Endothelial cell of umbilical vein (primary cell): ENCODE measurements at regions not wholly inside any gene's neighbourhood (a gene's known extent, or its start where the extent isn't known, plus 50 kb on each side); places are given as distances from the start of the nearest gene placed in this dataset.

Source experiments
- BruUV-seq: library from RNA; stranded (reverse); fragments of 400-500 nt; replicated peaks from 2 replicates; lab custom pipeline; 2021; lab: Mats Ljungman, UMichigan
- CTCF ChIA-PET: fragments of 300-600, 350-600 bp; sonication (Branson Sonifier 250); formaldehyde crosslinking; loops from one replicate; lab custom pipeline; 2021; ENCODE audit warnings: antibody characterized with exemption, inconsistent platforms; lab: Charles Lee
- POLR2A ChIA-PET: fragments of 300-600, 350-600 bp; sonication (Branson Sonifier 250); formaldehyde crosslinking; loops from one replicate; lab custom pipeline; 2021; ENCODE audit warnings: antibody characterized with exemption, inconsistent platforms; lab: Charles Lee
- DNase-seq: peaks from one replicate; pipeline ENCODE4 v3.0.0-alpha.2; 2011; ENCODE audit warnings: low read depth, low spot score
- FAIRE-seq: peaks from 2 replicates; lab custom pipeline; 2011; peaks lifted over from hg19 to GRCh38; lab: Jason Lieb, UNC
- H2AFZ ChIP-seq: 2 replicates; pipeline ENCODE4 v1.6.0; 2012; ENCODE audit warnings: low read depth, low read length, control low read depth, inconsistent platforms
- H3K27ac ChIP-seq: 2 replicates; pipeline ENCODE4 v1.5.1; 2011; ENCODE audit warnings: low read depth, mild to moderate bottlenecking, control low read depth, low read length, moderate library complexity; ENCODE audit not compliant: insufficient read depth
- H3K27me3 ChIP-seq, 2 experiments: 2 replicates each; pipeline versions ENCODE4 v1.6.0 to v1.6.1; 2011; ENCODE audit warnings: low read length in 2 of 2, mixed read lengths in 1 of 2; ENCODE audit not compliant: control insufficient read depth in 2 of 2, insufficient read depth in 2 of 2
- H3K36me3 ChIP-seq, 2 experiments: 2 replicates in 1 of 2; 3 replicates in 1 of 2; pipeline ENCODE4 v1.5.1; 2011; ENCODE audit warnings: low read length in 2 of 2, mild to moderate bottlenecking in 1 of 2, moderate library complexity in 1 of 2; ENCODE audit not compliant: control insufficient read depth in 2 of 2, insufficient read depth in 2 of 2; ENCODE audit errors: extremely low read depth in 1 of 2
- H3K4me1 ChIP-seq: 3 replicates; pipeline ENCODE4 v1.5.1; 2011; ENCODE audit warnings: mild to moderate bottlenecking, low read length; ENCODE audit not compliant: control insufficient read depth, insufficient read depth; ENCODE audit errors: extremely low read depth
- H3K4me2 ChIP-seq: 2 replicates; pipeline ENCODE4 v1.6.1; 2011; ENCODE audit warnings: low read length, control low read depth, mixed read lengths; ENCODE audit not compliant: insufficient read depth
- H3K4me3 ChIP-seq, 3 experiments: fragments of 200-600 bp in 1 of 3; sonication (generic), shearing (Covaris generic) in 1 of 3; replicated peaks in 1 of 3; 2 replicates each; pipeline ENCODE4 v1.5.1; 2011 to 2016; ENCODE audit warnings: control low read depth in 3 of 3, low read length in 3 of 3, mild to moderate bottlenecking in 2 of 3, inconsistent platforms in 1 of 3, low read depth in 1 of 3, moderate library complexity in 1 of 3; ENCODE audit not compliant: insufficient read depth in 1 of 3
- H3K79me2 ChIP-seq: 2 replicates; pipeline ENCODE4 v1.6.0; 2012; ENCODE audit warnings: low read length, inconsistent platforms; ENCODE audit not compliant: control insufficient read depth, insufficient read depth
- H3K9ac ChIP-seq: replicated peaks from 2 replicates; pipeline ENCODE3; 2011; ENCODE audit warnings: low read length, control low read depth; ENCODE audit not compliant: insufficient read depth; ENCODE audit errors: extremely low read depth
- H3K9me1 ChIP-seq: replicated peaks from 3 replicates; pipeline ENCODE4 v1.6.0; 2011; ENCODE audit warnings: mild to moderate bottlenecking, low read length; ENCODE audit not compliant: control insufficient read depth, insufficient read depth; ENCODE audit errors: extremely low read depth
- H3K9me3 ChIP-seq: replicated peaks from 2 replicates; pipeline ENCODE4 v1.5.1; 2012; ENCODE audit warnings: low read length, inconsistent platforms; ENCODE audit not compliant: control insufficient read depth, insufficient read depth
- H4K20me1 ChIP-seq: replicated peaks from 2 replicates; pipeline ENCODE3; 2011; ENCODE audit warnings: mild to moderate bottlenecking, low read length; ENCODE audit not compliant: control insufficient read depth, insufficient read depth; ENCODE audit errors: extremely low read depth
- EZH2 ChIP-seq: IDR thresholded peaks from 2 replicates; pipeline ENCODE4 v1.6.1; 2012; ENCODE audit warnings: borderline replicate concordance, low read depth, mild to moderate bottlenecking, moderate library complexity, low read length, inconsistent platforms; ENCODE audit not compliant: severe bottlenecking
- FOS ChIP-seq: IDR thresholded peaks from 2 replicates; pipeline ENCODE4 v1.6.1; 2011; ENCODE audit warnings: mild to moderate bottlenecking, low read length, moderate library complexity, borderline replicate concordance; ENCODE audit not compliant: insufficient read depth
- GATA2 ChIP-seq: IDR thresholded peaks from 2 replicates; pipeline ENCODE4 v1.7.0; 2011; ENCODE audit warnings: low read depth, mild to moderate bottlenecking, moderate library complexity, mixed read lengths, low read length; ENCODE audit not compliant: insufficient read length, insufficient read depth
- JUN ChIP-seq: IDR thresholded peaks from 2 replicates; pipeline ENCODE4 v1.6.1; 2011; ENCODE audit warnings: borderline replicate concordance, low read depth; ENCODE audit not compliant: insufficient read length, insufficient read depth
- MYC ChIP-seq: IDR thresholded peaks from one replicate; pipeline ENCODE4 v1.6.1; 2011; ENCODE audit warnings: mild to moderate bottlenecking, low read depth, low read length
- POLR2A ChIP-seq: IDR thresholded peaks from 2 replicates; pipeline ENCODE4 v1.6.1; 2012; ENCODE audit warnings: low read depth, mild to moderate bottlenecking, control low read depth, low read length
- POLR2AphosphoS5 ChIP-seq: IDR thresholded peaks from 2 replicates; pipeline ENCODE4 v1.6.1; 2012; ENCODE audit warnings: low read depth, mild to moderate bottlenecking, control low read depth, low read length, moderate library complexity; ENCODE audit not compliant: insufficient read depth
- dilution Hi-C: fragments of 300-500 bp; cut with MboI; formaldehyde crosslinking; loops from one replicate; pipeline ENCODE4 v1.15.0; 2019; ENCODE audit warnings: low sequenced_read_pairs; ENCODE audit not compliant: extremely low pct_ligation_motif_present
- intact Hi-C: fragments of 100-400 bp; cut with micrococcal nuclease; formaldehyde crosslinking; loops from one replicate; pipeline ENCODE4 v1.10.0; 2022
- TF ChIP-seq, protein P1 (sequence below): IDR thresholded peaks from 2 replicates; pipeline ENCODE4 v1.6.1; 2011; ENCODE audit not compliant: insufficient read depth, insufficient read length
- TF ChIP-seq, protein P2 (sequence below), 2 donors: IDR thresholded peaks; 1 replicate in 1 of 2; 2 replicates in 1 of 2; pipeline ENCODE4 v1.5.1; 2011; ENCODE audit warnings: low read length in 2 of 2, mild to moderate bottlenecking in 2 of 2, moderate library complexity in 2 of 2, control low read depth in 1 of 2, inconsistent platforms in 1 of 2, low read depth in 1 of 2; ENCODE audit not compliant: insufficient read depth in 1 of 2; ENCODE audit errors: extremely low read depth in 1 of 2

DNA sequence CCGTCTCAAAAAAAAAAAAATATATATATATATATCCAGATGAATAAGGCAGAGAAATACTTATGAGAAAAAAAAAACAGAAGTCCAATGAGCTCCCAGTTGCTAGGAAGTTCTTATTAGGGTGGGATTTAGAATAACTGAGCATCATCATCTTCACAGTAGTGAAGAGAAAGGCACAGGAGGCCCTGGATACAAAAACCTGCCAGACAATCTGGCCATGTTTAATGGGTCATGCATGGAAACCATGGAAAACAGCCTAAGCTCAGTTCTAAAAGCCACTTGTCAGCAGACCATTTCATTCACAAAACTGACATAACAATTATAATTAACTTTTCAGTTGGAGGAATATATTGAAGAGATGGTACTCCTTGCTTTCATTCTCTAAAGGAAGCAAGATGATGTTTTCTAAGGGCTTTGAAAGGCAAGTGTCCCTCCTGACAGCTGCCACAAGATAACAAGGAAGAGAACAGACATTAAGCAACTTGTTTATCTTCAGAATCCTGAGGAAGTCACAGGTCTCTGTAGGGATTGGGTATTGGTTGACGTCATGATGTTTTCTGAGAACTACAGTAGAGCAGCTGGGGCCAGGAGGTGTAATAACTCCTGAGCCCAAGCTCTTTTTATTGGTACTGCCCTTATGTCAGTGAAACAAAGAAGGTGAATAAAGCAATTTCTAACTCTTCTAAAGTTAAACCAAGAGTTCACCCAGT, 463.1 kb downstream of the DMAC1 start:
- CTCF ChIA-PET, result no interaction called here
- dilution Hi-C loops (no loop called here), intact Hi-C loops (no loop called here)
- no peaks in the 10 kb centered on the region for H3K9me1 ChIP-seq
- no peaks in the 10 kb centered on the region for H3K4me1 ChIP-seq
- FAIRE-seq (no peak), DNase-seq (no peak)
- POLR2A ChIA-PET, result no interaction called here
- no peaks in the 10 kb centered on the region for H3K27me3 ChIP-seq
- no peaks in the 10 kb centered on the region for H3K9me3 ChIP-seq
- no peak overlapping the region for H3K4me2 ChIP-seq
- no peak overlapping the region for H3K9ac ChIP-seq
- TF ChIP-seq JUN (no peak), GATA2 (no peak), EZH2 (no peak), FOS (no peak), POLR2AphosphoS5 (no peak), POLR2A (no peak), MYC (no peak)
- TF ChIP-seq, protein P1, sequence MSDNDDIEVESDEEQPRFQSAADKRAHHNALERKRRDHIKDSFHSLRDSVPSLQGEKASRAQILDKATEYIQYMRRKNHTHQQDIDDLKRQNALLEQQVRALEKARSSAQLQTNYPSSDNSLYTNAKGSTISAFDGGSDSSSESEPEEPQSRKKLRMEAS, result no peak
- no peaks in the 10 kb centered on the region for H4K20me1 ChIP-seq
- no peak overlapping the region for H2AFZ ChIP-seq
- BruUV-seq, result no TSS peak
- no peaks in the 10 kb centered on the region for H3K79me2 ChIP-seq
- H3K36me3 ChIP-seq, result no peaks in the 10 kb centered on the region
- H3K27ac ChIP-seq, result no peak overlapping the region
- H3K4me3 ChIP-seq, result no peak overlapping the region

DNA sequence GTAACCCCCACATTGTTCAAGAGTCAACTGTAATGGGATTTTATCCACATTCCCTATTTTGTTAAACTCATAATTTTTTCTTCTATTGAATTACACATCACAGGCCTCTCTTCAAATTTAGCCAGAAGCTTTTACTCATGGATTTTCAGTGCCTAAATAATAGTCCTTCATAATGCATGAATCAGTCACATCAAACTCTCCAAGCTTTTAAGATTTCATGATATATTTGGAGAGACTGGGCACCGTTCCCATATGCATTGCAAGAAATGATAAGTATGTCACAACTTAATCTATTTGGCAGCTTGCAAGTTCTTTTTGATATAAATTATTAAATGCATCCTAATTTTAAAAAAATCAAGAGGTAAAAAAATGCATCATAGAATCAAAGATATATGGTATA, 465.9 kb downstream of the DMAC1 start:
- H3K27ac ChIP-seq, result no peak overlapping the region
- no peak for FAIRE-seq

More for the DNA sequence above, 465.9 kb downstream of the DMAC1 start:
- BruUV-seq, result no TSS peak
- H3K4me3 ChIP-seq, result no peak overlapping the region
- H3K4me2 ChIP-seq, result no peak overlapping the region
- H3K9ac ChIP-seq, result no peak overlapping the region
- POLR2A ChIA-PET, result no interaction called here
- no peaks in the 10 kb centered on the region for H3K36me3 ChIP-seq
- H4K20me1 ChIP-seq, result no peaks in the 10 kb centered on the region
- no peaks in the 10 kb centered on the region for H3K9me3 ChIP-seq
- H3K79me2 ChIP-seq, result no peaks in the 10 kb centered on the region
- DNase-seq, result no peak
- no peak overlapping the region for H2AFZ ChIP-seq
- CTCF ChIA-PET, result no interaction called here
- dilution Hi-C loops (no loop called here), intact Hi-C loops (no loop called here)
- no peaks in the 10 kb centered on the region for H3K9me1 ChIP-seq
- TF ChIP-seq POLR2AphosphoS5, result no peak
- TF ChIP-seq POLR2A, result no peak
- TF ChIP-seq, protein P2, sequence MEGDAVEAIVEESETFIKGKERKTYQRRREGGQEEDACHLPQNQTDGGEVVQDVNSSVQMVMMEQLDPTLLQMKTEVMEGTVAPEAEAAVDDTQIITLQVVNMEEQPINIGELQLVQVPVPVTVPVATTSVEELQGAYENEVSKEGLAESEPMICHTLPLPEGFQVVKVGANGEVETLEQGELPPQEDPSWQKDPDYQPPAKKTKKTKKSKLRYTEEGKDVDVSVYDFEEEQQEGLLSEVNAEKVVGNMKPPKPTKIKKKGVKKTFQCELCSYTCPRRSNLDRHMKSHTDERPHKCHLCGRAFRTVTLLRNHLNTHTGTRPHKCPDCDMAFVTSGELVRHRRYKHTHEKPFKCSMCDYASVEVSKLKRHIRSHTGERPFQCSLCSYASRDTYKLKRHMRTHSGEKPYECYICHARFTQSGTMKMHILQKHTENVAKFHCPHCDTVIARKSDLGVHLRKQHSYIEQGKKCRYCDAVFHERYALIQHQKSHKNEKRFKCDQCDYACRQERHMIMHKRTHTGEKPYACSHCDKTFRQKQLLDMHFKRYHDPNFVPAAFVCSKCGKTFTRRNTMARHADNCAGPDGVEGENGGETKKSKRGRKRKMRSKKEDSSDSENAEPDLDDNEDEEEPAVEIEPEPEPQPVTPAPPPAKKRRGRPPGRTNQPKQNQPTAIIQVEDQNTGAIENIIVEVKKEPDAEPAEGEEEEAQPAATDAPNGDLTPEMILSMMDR (IDR thresholded peaks at IDR 0.05; ENCODE audit: extremely low read depth in 1 of 2, insufficient read depth in 1 of 2, low read depth in 1 of 2, low read length in 2 of 2), result no peak
- no peak for TF ChIP-seq JUN
- no peak for TF ChIP-seq FOS
- no peak for TF ChIP-seq EZH2
- no peak for TF ChIP-seq GATA2
- TF ChIP-seq, protein P1, result no peak
- no peak for TF ChIP-seq MYC
- H3K4me1 ChIP-seq, result no peaks in the 10 kb centered on the region
- H3K27me3 ChIP-seq, result no peaks in the 10 kb centered on the region
